DND-41 (cell line): ENCODE measurements at regions not wholly inside any gene's neighbourhood (a gene's known extent, or its start where the extent isn't known, plus 50 kb on each side); places are given as distances from the start of the nearest gene placed in this dataset.

Experiments used
- CTCF ChIP-seq: IDR thresholded peaks from 2 replicates; pipeline ENCODE4 v1.5.1; 2012; ENCODE audit warnings: borderline replicate concordance, low read length, moderate library complexity, mild to moderate bottlenecking; ENCODE audit not compliant: poor library complexity, severe bottlenecking; ENCODE audit errors: extremely low read depth
- EZH2 ChIP-seq: IDR thresholded peaks from 3 replicates; pipeline ENCODE4 v1.6.1; 2012; ENCODE audit warnings: borderline replicate concordance, low read depth, mild to moderate bottlenecking, moderate library complexity, low read length, inconsistent platforms; ENCODE audit not compliant: severe bottlenecking

- TF ChIP-seq EZH2, result no peak
- no peak for TF ChIP-seq CTCF
Measured at GRCh38 chr2:125418483-125418882, 1237.5 kb upstream of the GYPC start.
